ENCODE measurements at regions not wholly inside any gene's neighbourhood (a gene's known extent, or its start where the extent isn't known, plus 50 kb on each side); places are given as distances from the start of the nearest gene placed in this dataset.
"Not testable (repeated sequence)": the region's sequence is repeated elsewhere in the genome, so short reads cannot be mapped to it uniquely, and the experiment has no call there.

GRCh38 chr13:18697851-18698250 lies 483.8 kb downstream of the TUBA3C start:
- TF ChIP-seq CTCF, EP300 (IDR thresholded peaks at IDR 0.05): not testable (repeated sequence)
